H9 (cell line): ENCODE measurements at regions not wholly inside any gene's neighbourhood (a gene's known extent, or its start where the extent isn't known, plus 50 kb on each side); places are given as distances from the start of the nearest gene placed in this dataset.

Source experiments
- DNase-seq: peaks from one replicate; pipeline ENCODE4 v3.0.0-alpha.2; 2017
- H2AFZ ChIP-seq: one replicate; pipeline ENCODE4 v1.6.1; 2013; ENCODE audit warnings: mild to moderate bottlenecking, low read length, control low read depth, moderate library complexity
- H2AK5ac ChIP-seq: 2 replicates; pipeline ENCODE4 v1.6.1; 2013; ENCODE audit warnings: low read length, control low read depth, mixed read lengths; ENCODE audit not compliant: insufficient read length
- H2BK120ac ChIP-seq: one replicate; pipeline ENCODE4 v1.6.1; 2013; ENCODE audit warnings: low read depth, mild to moderate bottlenecking, low read length, control low read depth, inconsistent platforms; ENCODE audit not compliant: poor library complexity, severe bottlenecking
- H2BK12ac ChIP-seq: 2 replicates; pipeline ENCODE4 v1.6.1; 2013; ENCODE audit warnings: low read length, control low read depth, mixed read lengths, low read depth; ENCODE audit not compliant: insufficient read length
- H2BK15ac ChIP-seq: 2 replicates; pipeline ENCODE4 v1.6.1; 2013; ENCODE audit warnings: low read depth, low read length, control low read depth
- H2BK20ac ChIP-seq: one replicate; pipeline ENCODE4 v1.6.1; 2013; ENCODE audit warnings: low read depth, mild to moderate bottlenecking, low read length, control low read depth, inconsistent platforms; ENCODE audit not compliant: poor library complexity, severe bottlenecking
- H2BK5ac ChIP-seq: 2 replicates; pipeline ENCODE4 v1.6.1; 2013; ENCODE audit warnings: low read length, control low read depth, mixed read lengths; ENCODE audit not compliant: insufficient read length
- H3K14ac ChIP-seq: 2 replicates; pipeline ENCODE4 v1.6.1; 2013; ENCODE audit warnings: low read length, control low read depth; ENCODE audit not compliant: insufficient read depth
- H3K18ac ChIP-seq: 2 replicates; pipeline ENCODE4 v1.6.1; 2013; ENCODE audit warnings: low read depth, mild to moderate bottlenecking, mixed read lengths, low read length, control low read depth; ENCODE audit not compliant: insufficient read length
- H3K23ac ChIP-seq: 2 replicates; pipeline ENCODE4 v1.6.1; 2013; ENCODE audit warnings: low read length, control low read depth, mixed read lengths, low read depth; ENCODE audit not compliant: insufficient read length
- H3K23me2 ChIP-seq: 2 replicates; pipeline ENCODE4 v1.6.1; 2013; ENCODE audit warnings: low read depth, mild to moderate bottlenecking, mixed read lengths, low read length, control low read depth; ENCODE audit not compliant: insufficient read length, poor library complexity, severe bottlenecking
- H3K27ac ChIP-seq: 2 replicates; pipeline ENCODE4 v1.5.1; 2013; ENCODE audit warnings: low read length, control low read depth, mixed read lengths, low read depth; ENCODE audit not compliant: insufficient read length
- H3K27me3 ChIP-seq: 2 replicates; pipeline ENCODE4 v1.6.1; 2013; ENCODE audit warnings: low read length, control low read depth, inconsistent platforms; ENCODE audit not compliant: insufficient read depth
- H3K4ac ChIP-seq: 2 replicates; pipeline ENCODE4 v1.6.1; 2013; ENCODE audit warnings: low read depth, mild to moderate bottlenecking, control low read depth, inconsistent platforms, low read length, moderate library complexity
- H3K4me1 ChIP-seq: 2 replicates; pipeline ENCODE4 v1.6.1; 2013; ENCODE audit warnings: low read length, control low read depth, inconsistent platforms; ENCODE audit not compliant: insufficient read depth
- H3K4me2 ChIP-seq: 2 replicates; pipeline ENCODE4 v1.6.1; 2013; ENCODE audit warnings: low read length, control low read depth, mixed read lengths; ENCODE audit not compliant: insufficient read length, insufficient read depth
- H3K56ac ChIP-seq: 2 replicates; pipeline ENCODE4 v1.6.1; 2013; ENCODE audit warnings: low read depth, mild to moderate bottlenecking, mixed read lengths, low read length, control low read depth; ENCODE audit not compliant: insufficient read length
- H3K79me1 ChIP-seq: 2 replicates; pipeline ENCODE4 v1.6.1; 2013; ENCODE audit warnings: low read depth, mild to moderate bottlenecking, moderate library complexity, low read length, control low read depth, inconsistent platforms; ENCODE audit not compliant: insufficient read depth, poor library complexity, severe bottlenecking
- H3K79me2 ChIP-seq: 2 replicates; pipeline ENCODE4 v1.6.1; 2013; ENCODE audit warnings: low read length, control low read depth, inconsistent platforms; ENCODE audit not compliant: insufficient read depth
- H3K9ac ChIP-seq: 2 replicates; pipeline ENCODE4 v1.6.1; 2013; ENCODE audit warnings: low read length, control low read depth, mixed read lengths; ENCODE audit not compliant: insufficient read length; ENCODE audit errors: extremely low read depth
- H3K9me3 ChIP-seq: one replicate; pipeline ENCODE4 v1.6.1; 2013; ENCODE audit warnings: low read depth, low read length, inconsistent platforms; ENCODE audit not compliant: control insufficient read depth
- H3T11ph ChIP-seq: one replicate; pipeline ENCODE4 v1.6.1; 2013; ENCODE audit warnings: mild to moderate bottlenecking, low read length, control low read depth, inconsistent platforms
- H4K20me1 ChIP-seq: one replicate; pipeline ENCODE4 v1.6.1; 2013; ENCODE audit not compliant: control insufficient read depth, insufficient read length, insufficient read depth
- H4K5ac ChIP-seq: 2 replicates; pipeline ENCODE4 v1.6.1; 2013; ENCODE audit warnings: low read depth, mild to moderate bottlenecking, mixed read lengths, low read length, control low read depth; ENCODE audit not compliant: insufficient read length
- H4K8ac ChIP-seq: replicated peaks from 2 replicates; pipeline ENCODE4 v1.6.1; 2013; ENCODE audit warnings: low read length, control low read depth, mixed read lengths, low read depth; ENCODE audit not compliant: insufficient read length
- H4K91ac ChIP-seq: 2 replicates; pipeline ENCODE4 v1.6.1; 2013; ENCODE audit warnings: low read depth, mild to moderate bottlenecking, moderate library complexity, mixed read lengths, low read length, control low read depth; ENCODE audit not compliant: insufficient read length
- H3K27ac Mint-ChIP-seq, 3 experiments: 2 replicates in 2 of 3; 3 replicates in 1 of 3; pipeline ENCODE4 v1.8.0; 2020 to 2021; ENCODE audit warnings: mixed read lengths in 3 of 3, mild to moderate bottlenecking in 1 of 3, moderate library complexity in 1 of 3
- H3K27me3 Mint-ChIP-seq: 2 replicates; pipeline ENCODE4 v1.8.0; 2021; ENCODE audit warnings: low read depth, mild to moderate bottlenecking, moderate library complexity, mixed read lengths
- H3K36me3 Mint-ChIP-seq, 3 experiments: 2 replicates in 2 of 3; 3 replicates in 1 of 3; pipeline ENCODE4 v1.8.0; 2020 to 2021; ENCODE audit warnings: low read depth in 3 of 3, mixed read lengths in 3 of 3; ENCODE audit not compliant: insufficient read depth in 1 of 3
- H3K4me1 Mint-ChIP-seq, 2 experiments: 2 replicates each; pipeline ENCODE4 v1.8.0; 2020; ENCODE audit warnings: mixed read lengths in 2 of 2
- H3K4me3 Mint-ChIP-seq, 2 experiments: 2 replicates in 1 of 2; 3 replicates in 1 of 2; pipeline ENCODE4 v1.8.0; 2020 to 2021; ENCODE audit warnings: mild to moderate bottlenecking in 2 of 2, mixed read lengths in 2 of 2, moderate library complexity in 1 of 2
- H3K9me3 Mint-ChIP-seq, 2 experiments: 2 replicates in 1 of 2; 3 replicates in 1 of 2; pipeline ENCODE4 v1.8.0; 2020; ENCODE audit warnings: mild to moderate bottlenecking in 2 of 2, mixed read lengths in 2 of 2, moderate library complexity in 1 of 2
- WGBS: extraction: QIAGEN DNeasy Blood & Tissue Kit; methylation state at CpG from one replicate; pipeline ENCODE4 v1.1.7; 2013; ENCODE audit warnings: missing lambda C conversion rate, low lambda C conversion rate, mixed read lengths; ENCODE audit not compliant: insufficient read length; ENCODE audit errors: extremely low coverage; 5-methylcytosine and 5-hydroxymethylcytosine counted together
- TF ChIP-seq, protein P1 (sequence below): fragments of 200-600 bp; sonication (generic); conservative IDR thresholded peaks from 3 replicates; pipeline ENCODE4 v1.8.0; 2021; ENCODE audit warnings: antibody characterized with exemption, mild to moderate bottlenecking

DNA sequence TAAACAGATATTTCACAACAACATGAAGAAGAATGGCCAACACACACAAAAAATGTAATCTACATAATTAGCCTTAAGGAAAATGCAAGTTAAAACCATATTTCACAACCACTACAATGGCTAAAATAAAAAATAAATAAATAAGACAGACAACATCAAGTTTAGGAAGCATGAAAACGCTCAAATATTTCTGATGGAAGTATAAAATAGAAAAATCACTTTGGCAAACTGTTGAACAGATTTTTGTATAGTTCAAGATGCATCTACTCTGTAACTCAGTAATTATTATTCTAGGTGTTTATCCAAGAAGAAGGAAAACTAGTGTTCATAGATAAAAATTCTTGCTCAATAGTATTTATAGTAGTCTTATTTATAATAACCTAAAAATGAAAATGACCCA, 1410.1 kb upstream of the ADGRB3 start:
- Mint-ChIP-seq H3K27ac (no peak overlapping the region), H3K4me1 (no peaks in the 10 kb centered on the region), H3K9me3 (no peaks in the 10 kb centered on the region), H3K36me3 (no peaks in the 10 kb centered on the region), H3K4me3 (no peak overlapping the region), H3K27me3 (no peaks in the 10 kb centered on the region)
- WGBS, result no CpG with 5 or more reads among the region's 1 CpG
- Histone ChIP-seq H4K5ac (no peak overlapping the region), H3K23ac (no peak overlapping the region), H3K9ac (no peak overlapping the region), H3K14ac (no peak overlapping the region), H2AFZ (no peak overlapping the region), H3K27ac (no peak overlapping the region), H3T11ph (no peak overlapping the region), H3K23me2 (no peaks in the 10 kb centered on the region), H2AK5ac (no peak overlapping the region), H3K4ac (no peak overlapping the region), H2BK20ac (no peak overlapping the region), H3K27me3 (no peaks in the 10 kb centered on the region), H2BK12ac (no peak overlapping the region), H3K79me2 (no peaks in the 10 kb centered on the region), H4K20me1 (no peaks in the 10 kb centered on the region), H3K56ac (no peak overlapping the region), H3K79me1 (no peaks in the 10 kb centered on the region), H3K18ac (no peak overlapping the region), H2BK120ac (no peak overlapping the region), H4K8ac (no peak overlapping the region), H2BK15ac (no peak overlapping the region), H2BK5ac (no peak overlapping the region), H3K9me3 (no peaks in the 10 kb centered on the region), H3K4me2 (no peak overlapping the region), H3K4me1 (no peaks in the 10 kb centered on the region), H4K91ac (no peak overlapping the region)
- no peak for DNase-seq
- TF ChIP-seq, protein P1, sequence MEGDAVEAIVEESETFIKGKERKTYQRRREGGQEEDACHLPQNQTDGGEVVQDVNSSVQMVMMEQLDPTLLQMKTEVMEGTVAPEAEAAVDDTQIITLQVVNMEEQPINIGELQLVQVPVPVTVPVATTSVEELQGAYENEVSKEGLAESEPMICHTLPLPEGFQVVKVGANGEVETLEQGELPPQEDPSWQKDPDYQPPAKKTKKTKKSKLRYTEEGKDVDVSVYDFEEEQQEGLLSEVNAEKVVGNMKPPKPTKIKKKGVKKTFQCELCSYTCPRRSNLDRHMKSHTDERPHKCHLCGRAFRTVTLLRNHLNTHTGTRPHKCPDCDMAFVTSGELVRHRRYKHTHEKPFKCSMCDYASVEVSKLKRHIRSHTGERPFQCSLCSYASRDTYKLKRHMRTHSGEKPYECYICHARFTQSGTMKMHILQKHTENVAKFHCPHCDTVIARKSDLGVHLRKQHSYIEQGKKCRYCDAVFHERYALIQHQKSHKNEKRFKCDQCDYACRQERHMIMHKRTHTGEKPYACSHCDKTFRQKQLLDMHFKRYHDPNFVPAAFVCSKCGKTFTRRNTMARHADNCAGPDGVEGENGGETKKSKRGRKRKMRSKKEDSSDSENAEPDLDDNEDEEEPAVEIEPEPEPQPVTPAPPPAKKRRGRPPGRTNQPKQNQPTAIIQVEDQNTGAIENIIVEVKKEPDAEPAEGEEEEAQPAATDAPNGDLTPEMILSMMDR, result no peak
